HG02610 (cell line): ENCODE measurements at regions not wholly inside any gene's neighbourhood (a gene's known extent, or its start where the extent isn't known, plus 50 kb on each side); places are given as distances from the start of the nearest gene placed in this dataset.
"Not testable (repeated sequence)": the region's sequence is repeated elsewhere in the genome, so short reads cannot be mapped to it uniquely, and the experiment has no call there.

Source experiments
- ATAC-seq: cut with Tn5 transposase; IDR thresholded peaks from one replicate; pipeline ENCODE4 v1.9.1; 2021; ENCODE audit warnings: mild to moderate bottlenecking, moderate library complexity; ENCODE audit not compliant: unreplicated experiment

- no peak for ATAC-seq
Measured at GRCh38 chr3:21894459-21895340, 143.7 kb upstream of the ZNF385D start.

- ATAC-seq, result no peak
Measured at GRCh38 chr3:21898316-21898715, 147.3 kb upstream of the ZNF385D start.

GRCh38 chr3:21901484-21901883 lies 150.5 kb upstream of the ZNF385D start:
- no peak for ATAC-seq

- ATAC-seq, result no peak
Measured at GRCh38 chr3:21902956-21903355, 151.9 kb upstream of the ZNF385D start.

- no peak for ATAC-seq
Measured at GRCh38 chr3:21909096-21909495, 158.1 kb upstream of the ZNF385D start.

- no peak for ATAC-seq
Measured at GRCh38 chr3:21912711-21913110, 161.7 kb upstream of the ZNF385D start.

GRCh38 chr3:21913791-21914190 lies 162.8 kb upstream of the ZNF385D start:
- no peak for ATAC-seq

- no peak for ATAC-seq
Measured at GRCh38 chr3:21914451-21914850, 163.4 kb upstream of the ZNF385D start.

GRCh38 chr3:21919383-21919782 lies 168.4 kb upstream of the ZNF385D start:
- ATAC-seq, result no peak

- ATAC-seq, result no peak
Measured at GRCh38 chr3:21920421-21920861, 169.4 kb upstream of the ZNF385D start.

- ATAC-seq, result not testable (repeated sequence)
Measured at GRCh38 chr3:21923156-21923555, 172.1 kb upstream of the ZNF385D start.

- no peak for ATAC-seq
Measured at GRCh38 chr3:21927261-21927660, 176.3 kb upstream of the ZNF385D start.

- no peak for ATAC-seq
Measured at GRCh38 chr3:21934591-21934990, 183.6 kb upstream of the ZNF385D start.

GRCh38 chr3:21936207-21936606 lies 185.2 kb upstream of the ZNF385D start:
- ATAC-seq, result no peak

- no peak for ATAC-seq
Measured at GRCh38 chr3:21938267-21938681, 187.3 kb upstream of the ZNF385D start.

GRCh38 chr3:21942328-21942727 lies 191.3 kb upstream of the ZNF385D start:
- no peak for ATAC-seq

GRCh38 chr3:21944251-21944650 lies 193.2 kb upstream of the ZNF385D start:
- ATAC-seq, result no peak

- no peak for ATAC-seq
Measured at GRCh38 chr3:21952856-21953255, 201.8 kb upstream of the ZNF385D start.

GRCh38 chr3:21954709-21955108 lies 203.7 kb upstream of the ZNF385D start:
- ATAC-seq, result no peak

GRCh38 chr3:21955406-21955805 lies 204.4 kb upstream of the ZNF385D start:
- ATAC-seq, result no peak

GRCh38 chr3:21960033-21960432 lies 209.0 kb upstream of the ZNF385D start:
- no peak for ATAC-seq

- ATAC-seq, result no peak
Measured at GRCh38 chr3:21962456-21962855, 211.4 kb upstream of the ZNF385D start.

GRCh38 chr3:21966457-21966856 lies 215.4 kb upstream of the ZNF385D start:
- ATAC-seq, result not testable (repeated sequence)
